Thyroid gland (tissue), 4 donors: ENCODE measurements at regions not wholly inside any gene's neighbourhood (a gene's known extent, or its start where the extent isn't known, plus 50 kb on each side); places are given as distances from the start of the nearest gene placed in this dataset.
"Not testable (repeated sequence)": the region's sequence is repeated elsewhere in the genome, so short reads cannot be mapped to it uniquely, and the experiment has no call there.

ENCODE experiments used
- DNase-seq, 2 donors: peaks; one replicate each; pipeline ENCODE4 v3.0.0-alpha.2; 2019
- H3K27ac ChIP-seq, 3 donors: fragments of 200-600 bp; sonication (generic); 1 replicate in 2 of 3; 2 replicates in 1 of 3; pipeline ENCODE4 v1.5.1; 2016 to 2019; ENCODE audit warnings: mild to moderate bottlenecking in 1 of 3, moderate library complexity in 1 of 3
- H3K27me3 ChIP-seq: fragments of 200-600 bp; sonication (generic); one replicate; pipeline ENCODE4 v1.5.1; 2019
- H3K36me3 ChIP-seq, 2 donors: fragments of 200-600 bp; sonication (generic); one replicate each; pipeline ENCODE4 v1.5.1; 2016 to 2019
- H3K4me1 ChIP-seq, 2 donors: fragments of 200-600 bp; sonication (generic); one replicate each; pipeline ENCODE4 v1.5.1; 2017 to 2019
- H3K4me3 ChIP-seq, 3 donors: fragments of 200-600 bp; sonication (generic); replicated peaks in 1 of 3; 1 replicate in 2 of 3; 2 replicates in 1 of 3; pipeline ENCODE4 v1.5.1; 2016; ENCODE audit warnings: mild to moderate bottlenecking in 1 of 3
- H3K9me3 ChIP-seq: fragments of 200-600 bp; sonication (generic); one replicate; pipeline ENCODE4 v1.5.1; 2017
- CTCF ChIP-seq, 6 experiments: fragments of 200-600 bp in 3 of 6; fragments of 450-650 bp in 3 of 6; sonication (generic) in 3 of 6; IDR thresholded peaks; one replicate each; pipeline ENCODE4 v1.5.1; 2016 to 2019; ENCODE audit warnings: antibody characterized with exemption in 6 of 6, mild to moderate bottlenecking in 2 of 6, inconsistent platforms in 1 of 6, moderate library complexity in 1 of 6
- POLR2A ChIP-seq, 2 donors: fragments of 450-650 bp; IDR thresholded peaks; one replicate each; pipeline ENCODE4 v1.6.1; 2017; ENCODE audit warnings: antibody characterized with exemption in 2 of 2, mild to moderate bottlenecking in 2 of 2, moderate library complexity in 1 of 2
- WGBS, 2 donors: methylation state at CpG; one replicate each; pipeline ENCODE4 v1.1.5; 2017; 5-methylcytosine and 5-hydroxymethylcytosine counted together
- intact Hi-C: fragments of 100-400 bp; cut with DNase I; formaldehyde crosslinking; loops from one replicate; pipeline ENCODE4 v1.15.1; 2023

GRCh38 chr5:74390822-74391221 lies 249.7 kb downstream of the ENC1 start:
- no peaks in the 10 kb centered on the region for H3K9me3 ChIP-seq
- 96 to 100% methylated on average over 2 of the region's 2 CpGs for whole genome bisulfite sequencing, 2 donors
- intact Hi-C loops, result no loop called here

GRCh38 chr5:74390306-74390637 lies 250.3 kb downstream of the ENC1 start:
- intact Hi-C loops, result no loop called here
- WGBS, 2 donors, result 86 to 89% methylated on average over 1 of the region's 1 CpG
- Histone ChIP-seq H3K4me1 (no peaks in the 10 kb centered on the region), H3K27ac (no peak overlapping the region), H3K27me3 (no peaks in the 10 kb centered on the region), H3K4me3 (no peak overlapping the region), H3K36me3 (no peaks in the 10 kb centered on the region), H3K9me3 (no peaks in the 10 kb centered on the region)
- TF ChIP-seq POLR2A (IDR thresholded peaks at IDR 0.05) (no peak), CTCF (IDR thresholded peaks at IDR 0.05) (no peak)
- no peak for DNase-seq

More at GRCh38 chr5:74390822-74391221, 249.7 kb downstream of the ENC1 start:
- H3K4me3 ChIP-seq, result no peak overlapping the region
- H3K36me3 ChIP-seq, result no peaks in the 10 kb centered on the region
- DNase-seq, result no peak
- H3K27ac ChIP-seq, result no peak overlapping the region
- H3K27me3 ChIP-seq, result no peaks in the 10 kb centered on the region
- TF ChIP-seq POLR2A (IDR thresholded peaks at IDR 0.05), result no peak
- TF ChIP-seq CTCF (IDR thresholded peaks at IDR 0.05), result no peak
- no peaks in the 10 kb centered on the region for H3K4me1 ChIP-seq

GRCh38 chr5:74389531-74390305 lies 250.8 kb downstream of the ENC1 start:
- Histone ChIP-seq H3K27ac (no peak overlapping the region), H3K4me3 (no peak overlapping the region), H3K9me3 (no peaks in the 10 kb centered on the region), H3K4me1 (no peaks in the 10 kb centered on the region), H3K27me3 (no peaks in the 10 kb centered on the region), H3K36me3 (no peaks in the 10 kb centered on the region)
- DNase-seq, result no peak
- TF ChIP-seq CTCF (IDR thresholded peaks at IDR 0.05) (no peak), POLR2A (IDR thresholded peaks at IDR 0.05) (no peak)
- 75 to 84% methylated on average over 2 of the region's 2 CpGs for WGBS, 2 donors
- intact Hi-C loops, result no loop called here

GRCh38 chr5:74388411-74388810 lies 252.1 kb downstream of the ENC1 start:
- DNase-seq, H3K36me3 ChIP-seq, H3K9me3 ChIP-seq, H3K27me3 ChIP-seq, H3K4me3 ChIP-seq, H3K4me1 ChIP-seq, H3K27ac ChIP-seq, intact Hi-C loops: not testable (repeated sequence)
- WGBS, 2 donors, result 93 to 94% methylated on average over 2 of the region's 2 CpGs

- WGBS, 2 donors, result 92 to 93% methylated on average over 4 of the region's 4 CpGs
- no peaks in the 10 kb centered on the region for H3K36me3 ChIP-seq
- no peak overlapping the region for H3K4me3 ChIP-seq
- H3K9me3 ChIP-seq, result no peaks in the 10 kb centered on the region
- no peak overlapping the region for H3K27ac ChIP-seq
- intact Hi-C loops, result no loop called here
- TF ChIP-seq CTCF (IDR thresholded peaks at IDR 0.05) (no peak), POLR2A (IDR thresholded peaks at IDR 0.05) (no peak)
- no peaks in the 10 kb centered on the region for H3K27me3 ChIP-seq
- no peaks in the 10 kb centered on the region for H3K4me1 ChIP-seq
- no peak for DNase-seq
These were observed 253.8 kb downstream of the ENC1 start for GRCh38 chr5:74386571-74387334.
